HG02870 (cell line): ENCODE measurements at regions not wholly inside any gene's neighbourhood (a gene's known extent, or its start where the extent isn't known, plus 50 kb on each side); places are given as distances from the start of the nearest gene placed in this dataset.

Experiments
- ATAC-seq: cut with Tn5 transposase; IDR thresholded peaks from one replicate; pipeline ENCODE4 v1.9.1; 2021; ENCODE audit warnings: mild to moderate bottlenecking, moderate library complexity; ENCODE audit not compliant: unreplicated experiment

DNA sequence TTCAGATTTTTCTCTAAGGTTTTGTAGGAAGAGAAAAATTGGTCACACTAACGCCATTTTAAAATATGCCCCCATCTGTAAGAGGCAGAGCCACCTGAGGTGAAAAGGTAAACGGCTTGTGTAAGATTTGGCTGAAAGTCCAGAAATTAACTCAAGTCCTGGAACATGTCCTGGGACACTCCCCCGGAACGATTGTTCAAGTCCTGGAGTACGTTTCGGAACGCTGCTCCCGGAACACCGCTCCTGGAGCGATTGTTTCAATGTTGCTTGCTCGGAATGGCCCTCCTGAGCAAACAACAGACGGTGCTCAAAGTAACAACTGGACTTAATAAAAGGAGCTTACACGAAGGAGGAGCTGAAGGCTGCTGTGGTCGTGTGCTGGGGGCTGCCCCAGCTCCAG lies 796.5 kb upstream of the SLIT2 start:
- no peak for ATAC-seq

- ATAC-seq = no peak
Observed at GRCh38 chr4:19438233-19438632, 813.5 kb upstream of the SLIT2 start.

- no peak for ATAC-seq
Observed at GRCh38 chr4:19437008-19437407, 814.7 kb upstream of the SLIT2 start.

DNA sequence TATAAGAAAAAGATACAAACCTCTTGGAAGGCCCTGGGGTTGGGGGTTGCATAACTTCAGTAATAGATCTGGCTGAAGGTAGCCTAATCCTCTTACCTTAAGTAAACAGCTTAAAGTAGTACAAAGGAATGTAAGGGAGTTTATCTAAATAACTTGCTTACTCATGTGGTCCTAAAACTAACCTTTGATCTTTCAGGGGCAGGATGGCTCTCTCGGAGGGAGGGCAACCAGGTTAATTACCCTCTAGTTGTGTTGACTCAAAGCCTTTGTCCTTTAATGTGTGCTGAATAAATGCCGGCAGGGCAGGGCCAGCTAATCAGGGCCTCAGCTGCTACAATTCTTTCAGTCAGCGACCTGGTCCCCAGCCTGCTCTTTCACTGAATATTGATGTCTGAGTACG lies 822.0 kb upstream of the SLIT2 start:
- ATAC-seq = no peak

- ATAC-seq = no peak
Observed at GRCh38 chr4:19425146-19425545, 826.6 kb upstream of the SLIT2 start.

DNA sequence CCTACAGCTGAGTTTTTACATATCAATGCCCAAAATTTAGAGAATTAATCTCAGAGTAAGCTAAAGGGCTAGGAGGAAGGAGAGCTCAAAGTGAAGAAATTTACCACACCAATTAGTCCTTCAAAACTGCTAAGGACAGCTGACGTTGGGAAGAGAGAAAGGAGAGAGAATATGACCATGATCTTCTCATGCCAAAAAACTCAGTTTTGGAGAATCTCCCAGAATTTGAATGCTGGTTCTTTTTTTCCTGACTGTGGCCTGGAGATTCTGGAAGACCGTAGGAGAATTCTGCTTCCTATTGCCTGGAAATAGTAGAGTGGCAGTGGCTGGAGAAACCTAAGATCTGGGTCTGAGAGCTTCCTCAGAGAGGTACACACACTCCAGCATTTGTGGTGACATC lies 834.4 kb upstream of the SLIT2 start:
- no peak for ATAC-seq

DNA sequence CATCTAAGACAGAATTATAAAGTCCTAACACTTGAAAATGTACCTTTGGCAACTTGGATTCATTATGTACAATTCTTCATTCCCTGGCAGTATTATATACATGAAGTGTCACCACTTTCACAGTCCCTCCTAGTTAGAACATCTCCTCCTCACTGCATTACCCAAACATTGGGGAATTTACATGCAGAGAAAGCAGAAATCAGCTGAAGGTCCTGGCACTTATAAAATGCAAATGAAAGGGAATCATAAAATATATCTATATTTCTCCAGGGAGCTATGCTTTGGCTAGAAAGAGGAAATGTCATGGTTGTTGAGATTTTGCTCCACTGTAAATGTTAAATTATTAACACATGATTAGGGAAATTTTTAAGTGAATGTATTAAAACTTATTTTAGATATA lies 835.6 kb upstream of the SLIT2 start:
- ATAC-seq = no peak

DNA sequence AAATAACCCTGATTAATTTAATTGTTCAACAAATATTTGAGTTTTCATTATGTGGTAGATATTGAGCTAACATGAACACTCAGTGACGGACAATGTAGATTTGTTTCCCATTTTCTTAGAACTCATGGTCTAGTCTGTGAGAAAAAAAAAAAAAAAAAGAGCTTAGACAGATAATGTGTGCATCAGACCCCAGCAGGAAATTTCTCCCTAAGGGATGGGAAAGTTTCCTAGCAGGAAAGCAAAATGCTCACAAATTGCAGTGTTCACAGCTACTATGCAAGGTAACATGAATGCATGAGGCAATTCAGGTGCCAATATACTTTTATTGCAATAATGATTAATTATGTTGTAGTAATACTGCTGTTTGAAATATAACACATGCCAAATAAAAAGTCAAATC lies 843.2 kb upstream of the SLIT2 start:
- no peak for ATAC-seq

DNA sequence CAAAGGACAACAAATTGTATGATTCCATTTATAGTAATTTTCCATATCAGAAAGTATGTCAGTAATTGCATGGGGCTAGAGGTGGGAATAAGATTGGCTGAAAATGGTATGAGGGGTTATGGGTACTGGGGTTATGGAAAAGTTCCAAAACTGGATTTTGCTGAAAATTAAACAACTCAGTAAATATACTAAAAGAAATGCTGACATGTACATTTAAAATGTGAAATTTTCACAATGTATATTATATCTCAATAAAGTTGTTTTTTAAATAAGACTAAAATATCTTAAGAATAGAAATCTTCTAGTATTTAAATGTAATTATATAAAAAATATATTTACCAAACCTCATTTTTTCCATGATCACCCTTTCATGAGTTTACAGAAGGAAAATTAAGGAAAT lies 844.9 kb upstream of the SLIT2 start:
- no peak for ATAC-seq

DNA sequence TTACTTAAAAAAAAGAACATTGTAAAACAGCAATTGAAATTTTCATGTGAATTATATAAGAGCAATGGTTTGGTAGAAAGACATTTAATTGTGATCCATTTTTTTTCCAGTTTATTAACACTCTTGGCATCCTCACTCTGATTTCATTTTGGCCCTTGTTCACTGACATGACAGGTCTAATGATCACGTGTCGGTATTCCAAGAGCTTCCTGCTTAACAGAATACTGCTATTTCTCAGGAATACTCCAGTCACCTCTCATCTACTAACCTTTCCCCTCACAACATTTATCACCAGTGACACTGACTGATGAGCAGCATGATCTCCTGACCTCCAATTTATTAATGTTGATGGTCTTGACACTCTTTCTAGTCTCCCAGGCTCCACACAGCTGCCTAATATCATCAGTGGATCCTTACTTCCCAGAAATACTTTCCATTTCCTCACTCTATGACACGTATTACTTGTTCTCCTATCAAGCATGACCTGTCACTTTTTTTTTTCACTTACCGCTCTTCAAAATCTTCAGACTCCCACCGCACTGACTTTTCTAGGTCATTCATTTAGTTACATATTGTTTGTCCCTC lies 847.8 kb upstream of the SLIT2 start:
- ATAC-seq = no peak

DNA sequence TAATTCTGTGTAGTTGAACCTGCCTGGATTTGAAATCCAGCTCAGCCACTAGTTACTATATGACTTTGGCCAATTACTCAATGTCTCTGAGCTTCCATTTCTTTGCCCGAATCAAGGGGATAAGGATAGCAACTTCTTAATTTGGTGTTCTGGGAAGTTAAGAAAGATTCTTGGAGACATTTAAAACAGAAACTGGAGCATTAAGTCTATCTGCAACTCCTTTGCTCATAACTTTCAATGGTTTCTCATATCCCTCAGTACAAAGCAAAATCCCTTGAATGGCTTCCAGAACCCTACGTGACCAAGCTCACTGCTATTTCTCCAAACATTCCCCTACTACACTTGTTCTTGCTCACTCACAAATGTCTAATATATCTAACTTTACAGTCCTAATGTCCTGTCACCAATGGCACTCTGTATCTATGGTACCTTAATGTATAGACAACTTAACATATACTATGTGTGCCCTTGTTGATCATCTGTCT lies 849.1 kb upstream of the SLIT2 start:
- ATAC-seq = no peak

GRCh38 chr4:19401301-19402080 lies 850.2 kb upstream of the SLIT2 start:
- no peak for ATAC-seq

DNA sequence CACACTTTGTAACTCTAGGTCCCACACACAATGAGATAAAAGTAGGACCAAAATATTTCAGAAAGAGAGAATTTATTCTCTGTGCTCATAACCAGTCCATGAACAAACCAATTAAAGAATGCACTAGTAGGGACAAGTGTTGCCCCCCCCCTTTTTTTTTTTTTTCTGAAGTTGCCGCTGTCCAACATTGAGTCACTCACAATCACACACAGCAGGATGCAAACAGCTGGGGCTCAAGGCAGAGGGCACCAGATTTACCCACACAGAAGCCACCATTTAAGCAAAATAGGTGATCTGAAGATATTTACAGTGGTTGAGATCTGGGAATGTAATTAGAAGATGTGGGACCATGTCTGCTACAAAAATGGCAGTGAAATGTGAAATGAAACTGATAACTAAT lies 850.9 kb upstream of the SLIT2 start:
- no peak for ATAC-seq

GRCh38 chr4:19399001-19399400 lies 852.7 kb upstream of the SLIT2 start:
- no peak for ATAC-seq

DNA sequence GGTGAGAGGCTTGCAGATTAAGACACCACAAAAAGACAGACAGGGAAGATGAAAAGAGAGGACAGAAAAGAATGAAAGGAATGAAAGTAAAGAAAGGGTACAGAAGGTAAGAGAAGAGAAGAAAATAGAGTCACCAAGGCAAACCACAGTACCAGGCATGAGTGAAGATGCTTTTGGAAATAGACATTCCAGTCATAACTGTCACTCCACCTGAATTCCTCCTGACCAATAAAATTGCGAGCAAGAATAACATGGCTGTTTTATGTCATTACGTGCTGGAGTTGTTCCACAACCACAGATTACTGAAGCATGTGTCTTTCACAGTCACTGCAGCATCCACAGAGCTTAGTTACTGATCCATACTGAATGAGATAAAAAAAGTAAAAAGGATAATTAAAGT lies 864.9 kb upstream of the SLIT2 start:
- ATAC-seq = no peak

GRCh38 chr4:19382993-19383756 lies 868.5 kb upstream of the SLIT2 start:
- no peak for ATAC-seq

DNA sequence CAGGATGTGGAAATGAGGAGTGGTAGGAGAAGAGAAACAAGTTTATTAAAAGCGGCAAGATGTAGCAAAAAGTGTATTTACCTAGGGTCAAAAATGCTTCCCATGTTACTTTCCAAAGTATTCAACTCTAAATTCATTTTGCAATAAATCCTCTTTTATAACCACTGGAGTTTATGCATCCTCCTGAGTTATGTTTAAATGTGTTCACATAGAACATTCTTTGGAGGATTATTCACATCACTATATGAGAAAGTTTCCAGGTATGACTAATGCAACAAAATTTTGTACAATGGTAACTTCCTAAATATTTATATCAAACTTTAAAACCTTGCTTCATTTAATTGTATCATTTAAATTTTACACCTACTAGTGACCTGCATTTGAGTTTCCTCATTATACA lies 870.6 kb upstream of the SLIT2 start:
- ATAC-seq = no peak

- no peak for ATAC-seq
Observed at GRCh38 chr4:19380600-19380999, 871.1 kb upstream of the SLIT2 start.

GRCh38 chr4:19379191-19379708 lies 872.5 kb upstream of the SLIT2 start:
- ATAC-seq = no peak

DNA sequence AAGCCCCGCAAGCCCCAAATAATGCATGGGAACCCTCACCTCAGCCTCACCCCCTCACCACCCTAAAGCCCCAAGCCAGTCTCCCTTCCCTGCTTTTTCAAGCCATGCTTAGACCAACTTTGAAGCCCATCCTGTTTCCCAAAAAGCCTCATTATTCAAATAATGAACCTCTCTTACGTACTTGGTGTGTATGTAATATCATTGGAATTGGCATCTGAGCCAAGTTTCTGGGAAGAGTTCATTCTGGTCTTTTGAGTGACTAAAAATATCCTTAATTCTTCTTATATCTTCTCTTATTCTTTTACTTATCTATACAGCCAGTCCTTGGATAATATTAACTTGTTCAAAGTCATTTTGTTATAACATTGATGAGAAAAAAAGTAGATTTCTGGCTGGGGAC lies 875.8 kb upstream of the SLIT2 start:
- ATAC-seq = no peak

GRCh38 chr4:19375136-19375804 lies 876.4 kb upstream of the SLIT2 start:
- ATAC-seq = no peak
